WTC11 (cell line): ENCODE measurements at regions not wholly inside any gene's neighbourhood (a gene's known extent, or its start where the extent isn't known, plus 50 kb on each side); places are given as distances from the start of the nearest gene placed in this dataset.

Source experiments
- ATAC-seq: fragments of 200-7000 bp; cut with Tn5 transposase; 2 replicates; pipeline ENCODE4 v1.10.0; 2021; ENCODE audit warnings: mild to moderate bottlenecking, moderate library complexity
- CTCF ChIA-PET: fragments of 300-600 bp; sonication (Branson Sonifier 250); formaldehyde crosslinking; loops from one replicate; lab custom pipeline; 2021; ENCODE audit warnings: antibody characterized with exemption; lab: Charles Lee
- POLR2A ChIA-PET: fragments of 350-600 bp; sonication (Branson Sonifier 250); formaldehyde crosslinking; loops from one replicate; lab custom pipeline; 2021; ENCODE audit warnings: antibody characterized with exemption; lab: Charles Lee
- DNase-seq: peaks from one replicate; pipeline ENCODE4 v3.0.0; 2021; ENCODE audit warnings: low spot score
- H3K27ac Mint-ChIP-seq: 2 replicates; pipeline ENCODE4 v1.8.0; 2021; ENCODE audit warnings: mixed read lengths
- H3K27me3 Mint-ChIP-seq: 2 replicates; pipeline ENCODE4 v1.8.0; 2021; ENCODE audit warnings: low read depth, mild to moderate bottlenecking, moderate library complexity, mixed read lengths
- H3K36me3 Mint-ChIP-seq: 2 replicates; pipeline ENCODE4 v1.8.0; 2021; ENCODE audit warnings: mixed read lengths
- H3K4me1 Mint-ChIP-seq: 2 replicates; pipeline ENCODE4 v1.8.0; 2022; ENCODE audit warnings: mixed read lengths
- H3K4me3 Mint-ChIP-seq: 2 replicates; pipeline ENCODE4 v1.8.0; 2021; ENCODE audit warnings: mild to moderate bottlenecking, moderate library complexity, mixed read lengths
- H3K9me3 Mint-ChIP-seq: 2 replicates; pipeline ENCODE4 v1.8.0; 2021; ENCODE audit warnings: mixed read lengths
- ETV6 ChIP-seq: sonication (generic); formaldehyde crosslinking; IDR thresholded peaks from 2 replicates; pipeline ENCODE4 v1.8.1; 2022; ENCODE audit warnings: mild to moderate bottlenecking, missing genetic modification reagents
- GABPB1 ChIP-seq: sonication (generic); formaldehyde crosslinking; IDR thresholded peaks from 2 replicates; pipeline ENCODE4 v1.8.1; 2023; ENCODE audit warnings: mild to moderate bottlenecking, missing genetic modification reagents
- GTF2I ChIP-seq: fragments of 250-450 bp; sonication (Bioruptor Pico); conservative IDR thresholded peaks from 2 replicates; pipeline ENCODE4 v1.4.0; 2021; ENCODE audit warnings: mild to moderate bottlenecking
- IRF2 ChIP-seq: sonication (generic); formaldehyde crosslinking; IDR thresholded peaks from 2 replicates; pipeline ENCODE4 v1.8.0; 2022; ENCODE audit warnings: low read depth, missing genetic modification reagents, borderline replicate concordance
- JUN ChIP-seq: sonication (generic); formaldehyde crosslinking; IDR thresholded peaks from 2 replicates; pipeline ENCODE4 v1.8.0; 2023; ENCODE audit warnings: mild to moderate bottlenecking, missing genetic modification reagents
- MYBL2 ChIP-seq: sonication (generic); formaldehyde crosslinking; IDR thresholded peaks from 2 replicates; pipeline ENCODE4 v1.8.1; 2023; ENCODE audit warnings: mild to moderate bottlenecking, moderate library complexity, missing genetic modification reagents
- OVOL2 ChIP-seq: fragments of 250-450 bp; sonication (Bioruptor Pico); IDR thresholded peaks from 2 replicates; pipeline ENCODE4 v1.9.0; 2021; ENCODE audit warnings: mild to moderate bottlenecking, borderline replicate concordance
- SMAD3 ChIP-seq: sonication (generic); formaldehyde crosslinking; IDR thresholded peaks from 2 replicates; pipeline ENCODE4 v1.8.0; 2022; ENCODE audit warnings: missing genetic modification reagents, mild to moderate bottlenecking, borderline replicate concordance
- SOX15 ChIP-seq: fragments of 250-450 bp; sonication (Bioruptor Pico); IDR thresholded peaks from 2 replicates; pipeline ENCODE4 v1.9.0; 2021; ENCODE audit warnings: mild to moderate bottlenecking
- TEAD4 ChIP-seq: sonication (generic); formaldehyde crosslinking; IDR thresholded peaks from 2 replicates; pipeline ENCODE4 v1.8.0; 2022; ENCODE audit warnings: mild to moderate bottlenecking, missing genetic modification reagents
- ZNF416 ChIP-seq: fragments of 250-450 bp; sonication (Bioruptor Pico); IDR thresholded peaks from 2 replicates; pipeline ENCODE4 v1.9.0; 2021; ENCODE audit warnings: mild to moderate bottlenecking, inconsistent platforms
- ZNF423 ChIP-seq: fragments of 250-450 bp; sonication (Bioruptor Pico); IDR thresholded peaks from 2 replicates; pipeline ENCODE4 v2.1.2; 2022; ENCODE audit warnings: mild to moderate bottlenecking, moderate library complexity
- ZNF512 ChIP-seq: sonication (generic); formaldehyde crosslinking; IDR thresholded peaks from 2 replicates; pipeline ENCODE4 v1.8.1; 2022; ENCODE audit warnings: missing genetic modification reagents, borderline replicate concordance
- TF ChIP-seq, protein P1 (sequence below): sonication (generic); formaldehyde crosslinking; IDR thresholded peaks from 2 replicates; pipeline ENCODE4 v1.8.0; 2023; ENCODE audit warnings: mild to moderate bottlenecking, missing genetic modification reagents
- TF ChIP-seq, protein P2 (sequence below): fragments of 250-450 bp; sonication (Bioruptor Pico); IDR thresholded peaks from 2 replicates; pipeline ENCODE4 v2.1.2; 2022; ENCODE audit warnings: mild to moderate bottlenecking, moderate library complexity
- TF ChIP-seq, protein P3 (sequence below): sonication (generic); formaldehyde crosslinking; IDR thresholded peaks from 2 replicates; pipeline ENCODE4 v1.8.1; 2022; ENCODE audit warnings: low read depth, missing genetic modification reagents, borderline replicate concordance
- TF ChIP-seq, protein P4 (sequence below): sonication (generic); formaldehyde crosslinking; IDR thresholded peaks from 2 replicates; pipeline ENCODE4 v1.8.1; 2022; ENCODE audit warnings: mild to moderate bottlenecking, missing genetic modification reagents, moderate library complexity, borderline replicate concordance
- TF ChIP-seq, protein P5 (sequence below): sonication (generic); formaldehyde crosslinking; IDR thresholded peaks from 2 replicates; pipeline ENCODE4 v1.8.1; 2023; ENCODE audit warnings: mild to moderate bottlenecking, missing genetic modification reagents, moderate library complexity

DNA sequence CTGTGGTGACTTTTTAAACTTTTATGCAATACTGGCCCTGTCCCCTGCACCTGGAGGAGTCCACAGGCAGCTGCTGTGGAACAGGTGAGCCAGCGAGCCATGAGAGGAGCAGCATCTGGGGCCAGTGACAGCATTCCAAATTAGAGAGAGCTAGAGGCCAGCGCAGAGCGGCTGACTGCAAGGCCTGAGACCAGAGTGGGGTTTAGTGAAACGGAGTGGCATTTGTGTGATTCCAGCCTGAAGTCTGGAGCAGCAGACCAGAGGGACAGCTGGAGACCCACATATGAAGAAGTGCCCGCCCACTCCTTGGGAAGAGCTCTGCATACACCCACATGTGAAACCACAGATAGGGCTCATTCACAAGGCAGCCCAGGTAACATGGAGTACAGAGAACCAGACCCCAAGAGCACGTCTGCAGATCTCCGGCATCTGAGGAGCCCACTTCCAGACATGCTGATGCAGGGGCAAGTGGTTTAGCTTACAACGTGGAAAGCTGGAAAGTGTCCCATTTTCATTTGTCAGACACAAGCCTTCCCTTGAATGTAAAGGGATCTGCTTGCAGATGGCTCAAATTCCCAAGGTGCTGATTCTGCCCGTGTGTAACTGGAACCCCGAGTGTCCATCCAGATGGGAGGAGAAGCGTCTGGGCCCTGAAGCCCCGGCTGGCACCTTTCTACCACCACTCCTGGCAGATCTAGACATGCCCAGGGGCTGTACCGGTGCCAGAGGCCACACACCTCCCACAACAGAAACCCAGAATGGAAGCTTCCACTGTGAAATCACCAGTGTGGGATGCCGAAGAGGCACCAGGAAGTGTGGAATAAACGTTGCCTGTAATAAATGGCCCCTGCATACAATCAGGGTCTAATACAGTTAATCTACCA is 256.0 kb upstream of the TCERG1L start (continued):
- TF ChIP-seq, protein P1, sequence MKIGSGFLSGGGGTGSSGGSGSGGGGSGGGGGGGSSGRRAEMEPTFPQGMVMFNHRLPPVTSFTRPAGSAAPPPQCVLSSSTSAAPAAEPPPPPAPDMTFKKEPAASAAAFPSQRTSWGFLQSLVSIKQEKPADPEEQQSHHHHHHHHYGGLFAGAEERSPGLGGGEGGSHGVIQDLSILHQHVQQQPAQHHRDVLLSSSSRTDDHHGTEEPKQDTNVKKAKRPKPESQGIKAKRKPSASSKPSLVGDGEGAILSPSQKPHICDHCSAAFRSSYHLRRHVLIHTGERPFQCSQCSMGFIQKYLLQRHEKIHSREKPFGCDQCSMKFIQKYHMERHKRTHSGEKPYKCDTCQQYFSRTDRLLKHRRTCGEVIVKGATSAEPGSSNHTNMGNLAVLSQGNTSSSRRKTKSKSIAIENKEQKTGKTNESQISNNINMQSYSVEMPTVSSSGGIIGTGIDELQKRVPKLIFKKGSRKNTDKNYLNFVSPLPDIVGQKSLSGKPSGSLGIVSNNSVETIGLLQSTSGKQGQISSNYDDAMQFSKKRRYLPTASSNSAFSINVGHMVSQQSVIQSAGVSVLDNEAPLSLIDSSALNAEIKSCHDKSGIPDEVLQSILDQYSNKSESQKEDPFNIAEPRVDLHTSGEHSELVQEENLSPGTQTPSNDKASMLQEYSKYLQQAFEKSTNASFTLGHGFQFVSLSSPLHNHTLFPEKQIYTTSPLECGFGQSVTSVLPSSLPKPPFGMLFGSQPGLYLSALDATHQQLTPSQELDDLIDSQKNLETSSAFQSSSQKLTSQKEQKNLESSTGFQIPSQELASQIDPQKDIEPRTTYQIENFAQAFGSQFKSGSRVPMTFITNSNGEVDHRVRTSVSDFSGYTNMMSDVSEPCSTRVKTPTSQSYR, result no peak
- no peak for TF ChIP-seq SOX15 (CRISPR knock-in tag)
- no peak for TF ChIP-seq SMAD3 (CRISPR knock-in tag)
- TF ChIP-seq ZNF512 (CRISPR knock-in tag), result no peak
- TF ChIP-seq, protein P2, sequence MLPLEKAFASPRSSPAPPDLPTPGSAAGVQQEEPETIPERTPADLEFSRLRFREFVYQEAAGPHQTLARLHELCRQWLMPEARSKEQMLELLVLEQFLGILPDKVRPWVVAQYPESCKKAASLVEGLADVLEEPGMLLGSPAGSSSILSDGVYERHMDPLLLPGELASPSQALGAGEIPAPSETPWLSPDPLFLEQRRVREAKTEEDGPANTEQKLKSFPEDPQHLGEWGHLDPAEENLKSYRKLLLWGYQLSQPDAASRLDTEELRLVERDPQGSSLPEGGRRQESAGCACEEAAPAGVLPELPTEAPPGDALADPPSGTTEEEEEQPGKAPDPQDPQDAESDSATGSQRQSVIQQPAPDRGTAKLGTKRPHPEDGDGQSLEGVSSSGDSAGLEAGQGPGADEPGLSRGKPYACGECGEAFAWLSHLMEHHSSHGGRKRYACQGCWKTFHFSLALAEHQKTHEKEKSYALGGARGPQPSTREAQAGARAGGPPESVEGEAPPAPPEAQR (CRISPR knock-in tag), result no peak
- no peak for TF ChIP-seq ETV6 (CRISPR knock-in tag)
- TF ChIP-seq, protein P3, sequence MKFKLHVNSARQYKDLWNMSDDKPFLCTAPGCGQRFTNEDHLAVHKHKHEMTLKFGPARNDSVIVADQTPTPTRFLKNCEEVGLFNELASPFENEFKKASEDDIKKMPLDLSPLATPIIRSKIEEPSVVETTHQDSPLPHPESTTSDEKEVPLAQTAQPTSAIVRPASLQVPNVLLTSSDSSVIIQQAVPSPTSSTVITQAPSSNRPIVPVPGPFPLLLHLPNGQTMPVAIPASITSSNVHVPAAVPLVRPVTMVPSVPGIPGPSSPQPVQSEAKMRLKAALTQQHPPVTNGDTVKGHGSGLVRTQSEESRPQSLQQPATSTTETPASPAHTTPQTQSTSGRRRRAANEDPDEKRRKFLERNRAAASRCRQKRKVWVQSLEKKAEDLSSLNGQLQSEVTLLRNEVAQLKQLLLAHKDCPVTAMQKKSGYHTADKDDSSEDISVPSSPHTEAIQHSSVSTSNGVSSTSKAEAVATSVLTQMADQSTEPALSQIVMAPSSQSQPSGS (CRISPR knock-in tag), result no peak
- TF ChIP-seq ZNF416 (CRISPR knock-in tag), result no peak

GRCh38 chr10:131568866-131569265 is 257.3 kb upstream of the TCERG1L start:
- Mint-ChIP-seq H3K4me3 (no peak overlapping the region), H3K9me3 (peaks cover 43% of the 10 kb centered on the region), H3K27me3 (peaks cover 13% of the 10 kb centered on the region), H3K27ac (no peak overlapping the region), H3K4me1 (no peaks in the 10 kb centered on the region), H3K36me3 (peaks cover 40% of the 10 kb centered on the region)
- no peak for TF ChIP-seq OVOL2 (CRISPR knock-in tag)
- TF ChIP-seq SOX15 (CRISPR knock-in tag), result no peak
- no peak for TF ChIP-seq GABPB1 (CRISPR knock-in tag)
- TF ChIP-seq GTF2I (CRISPR knock-in tag), result no peak
- TF ChIP-seq MYBL2 (CRISPR knock-in tag), result no peak
- TF ChIP-seq TEAD4, result no peak
- TF ChIP-seq, protein P4, sequence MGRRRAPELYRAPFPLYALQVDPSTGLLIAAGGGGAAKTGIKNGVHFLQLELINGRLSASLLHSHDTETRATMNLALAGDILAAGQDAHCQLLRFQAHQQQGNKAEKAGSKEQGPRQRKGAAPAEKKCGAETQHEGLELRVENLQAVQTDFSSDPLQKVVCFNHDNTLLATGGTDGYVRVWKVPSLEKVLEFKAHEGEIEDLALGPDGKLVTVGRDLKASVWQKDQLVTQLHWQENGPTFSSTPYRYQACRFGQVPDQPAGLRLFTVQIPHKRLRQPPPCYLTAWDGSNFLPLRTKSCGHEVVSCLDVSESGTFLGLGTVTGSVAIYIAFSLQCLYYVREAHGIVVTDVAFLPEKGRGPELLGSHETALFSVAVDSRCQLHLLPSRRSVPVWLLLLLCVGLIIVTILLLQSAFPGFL (CRISPR knock-in tag), result no peak
- TF ChIP-seq JUN (CRISPR knock-in tag), result no peak
- TF ChIP-seq, protein P5, sequence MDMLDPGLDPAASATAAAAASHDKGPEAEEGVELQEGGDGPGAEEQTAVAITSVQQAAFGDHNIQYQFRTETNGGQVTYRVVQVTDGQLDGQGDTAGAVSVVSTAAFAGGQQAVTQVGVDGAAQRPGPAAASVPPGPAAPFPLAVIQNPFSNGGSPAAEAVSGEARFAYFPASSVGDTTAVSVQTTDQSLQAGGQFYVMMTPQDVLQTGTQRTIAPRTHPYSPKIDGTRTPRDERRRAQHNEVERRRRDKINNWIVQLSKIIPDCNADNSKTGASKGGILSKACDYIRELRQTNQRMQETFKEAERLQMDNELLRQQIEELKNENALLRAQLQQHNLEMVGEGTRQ, result no peak
- TF ChIP-seq ETV6 (CRISPR knock-in tag), result no peak
- TF ChIP-seq IRF2, result no peak
- no peak for TF ChIP-seq ZNF423 (CRISPR knock-in tag)
- ATAC-seq (no peak), DNase-seq (no peak)
- ChIA-PET CTCF (interaction anchor here (1.5 kb wide), 1 partner anchor 211 kb away, joined by 7 read pairs; no protein-coding TSS in a partner anchor), POLR2A (no interaction called here)
